ENCODE measurements at regions not wholly inside any gene's neighbourhood (a gene's known extent, or its start where the extent isn't known, plus 50 kb on each side); places are given as distances from the start of the nearest gene placed in this dataset.
"Not testable (repeated sequence)": the region's sequence is repeated elsewhere in the genome, so short reads cannot be mapped to it uniquely, and the experiment has no call there.

GRCh38 chr16:51522902-51523301, 371.8 kb upstream of the SALL1 start:
- no peaks in the 10 kb centered on the region for H3K36me3 ChIP-seq (ENCODE audit: control insufficient read depth in 2 of 2, extremely low read depth in 1 of 2, insufficient read depth in 1 of 2, low read length in 1 of 2)
- ChIA-PET CTCF (no interaction called here), POLR2A (no interaction called here)
- Mint-ChIP-seq H3K27ac (no peak overlapping the region), H3K4me3 (no peak overlapping the region), H3K27me3 (no peaks in the 10 kb centered on the region), H3K4me1 (no peaks in the 10 kb centered on the region), H3K9me3 (peaks cover 15 to 36% (median 27%) of the 10 kb centered on the region in 3 donors), H3K36me3 (no peaks in the 10 kb centered on the region)
- H3K4me1 ChIP-seq (ENCODE audit: control insufficient read depth in 1 of 2, extremely low read depth in 1 of 2, insufficient read depth in 2 of 2, low read length in 2 of 2), result no peaks in the 10 kb centered on the region
- no peak overlapping the region for H3K27ac ChIP-seq (ENCODE audit: low read length)
- no peak for ATAC-seq (replicated peaks in 1 of 4)
- H3K9me3 ChIP-seq, result no peaks in the 10 kb centered on the region
- no peaks in the 10 kb centered on the region for H3K27me3 ChIP-seq (replicated peaks in 1 of 2; ENCODE audit: control insufficient read depth in 2 of 2, extremely low read depth in 1 of 2, insufficient read depth in 2 of 2, low read length in 1 of 2)
- DNase-seq, result no peak
- H3K4me3 ChIP-seq (ENCODE audit: control insufficient read depth in 1 of 2, extremely low read depth in 1 of 2, low read length in 1 of 2), result no peak overlapping the region

- DNase-seq; H3K9me3 ChIP-seq; H3K36me3 ChIP-seq (ENCODE audit: control insufficient read depth in 2 of 2, extremely low read depth in 1 of 2, insufficient read depth in 1 of 2, low read length in 1 of 2); H3K4me1 ChIP-seq (ENCODE audit: control insufficient read depth in 1 of 2, extremely low read depth in 1 of 2, insufficient read depth in 2 of 2, low read length in 2 of 2); H3K4me3 ChIP-seq (ENCODE audit: control insufficient read depth in 1 of 2, extremely low read depth in 1 of 2, low read length in 1 of 2); ATAC-seq (replicated peaks in 1 of 4); H3K27me3 ChIP-seq (replicated peaks in 1 of 2; ENCODE audit: control insufficient read depth in 2 of 2, extremely low read depth in 1 of 2, insufficient read depth in 2 of 2, low read length in 1 of 2); H3K36me3 Mint-ChIP-seq; H3K27me3 Mint-ChIP-seq; POLR2A ChIA-PET; H3K4me1 Mint-ChIP-seq; CTCF ChIA-PET; H3K4me3 Mint-ChIP-seq; H3K27ac ChIP-seq (ENCODE audit: low read length); H3K27ac Mint-ChIP-seq: not testable (repeated sequence)
- peaks cover 17 to 18% (median 17%) of the 10 kb centered on the region in 3 donors for H3K9me3 Mint-ChIP-seq
- WGBS (ENCODE audit: insufficient coverage), result 56% methylated on average over 3 of the region's 4 CpGs
These were observed 365.9 kb upstream of the SALL1 start for GRCh38 chr16:51516960-51517359.

GRCh38 chr16:51510416-51510815, 359.3 kb upstream of the SALL1 start:
- Mint-ChIP-seq H3K36me3 (no peaks in the 10 kb centered on the region), H3K27ac (no peak overlapping the region), H3K9me3 (peaks cover 5 to 16% (median 14%) of the 10 kb centered on the region in 3 donors), H3K4me3 (no peak overlapping the region), H3K27me3 (no peaks in the 10 kb centered on the region), H3K4me1 (no peaks in the 10 kb centered on the region)
- ATAC-seq (replicated peaks in 1 of 4), result no peak
- H3K9me3 ChIP-seq, result no peaks in the 10 kb centered on the region
- no peaks in the 10 kb centered on the region for H3K27me3 ChIP-seq (replicated peaks in 1 of 2; ENCODE audit: control insufficient read depth in 2 of 2, extremely low read depth in 1 of 2, insufficient read depth in 2 of 2, low read length in 1 of 2)
- H3K27ac ChIP-seq (ENCODE audit: low read length), result no peak overlapping the region
- no peaks in the 10 kb centered on the region for H3K36me3 ChIP-seq (ENCODE audit: control insufficient read depth in 2 of 2, extremely low read depth in 1 of 2, insufficient read depth in 1 of 2, low read length in 1 of 2)
- no peak overlapping the region for H3K4me3 ChIP-seq (ENCODE audit: control insufficient read depth in 1 of 2, extremely low read depth in 1 of 2, low read length in 1 of 2)
- ChIA-PET CTCF (no interaction called here), POLR2A (no interaction called here)
- no peaks in the 10 kb centered on the region for H3K4me1 ChIP-seq (ENCODE audit: control insufficient read depth in 1 of 2, extremely low read depth in 1 of 2, insufficient read depth in 2 of 2, low read length in 2 of 2)
- WGBS (ENCODE audit: insufficient coverage), result 61% methylated on average over 2 of the region's 2 CpGs
- DNase-seq, result no peak

- WGBS (ENCODE audit: insufficient coverage), result no CpG with 5 or more reads among the region's 1 CpG
- ChIA-PET POLR2A (no interaction called here), CTCF (no interaction called here)
- Histone ChIP-seq H3K4me3 (ENCODE audit: control insufficient read depth in 1 of 2, extremely low read depth in 1 of 2, low read length in 1 of 2) (no peak overlapping the region), H3K36me3 (ENCODE audit: control insufficient read depth in 2 of 2, extremely low read depth in 1 of 2, insufficient read depth in 1 of 2, low read length in 1 of 2) (no peaks in the 10 kb centered on the region), H3K4me1 (ENCODE audit: control insufficient read depth in 1 of 2, extremely low read depth in 1 of 2, insufficient read depth in 2 of 2, low read length in 2 of 2) (no peaks in the 10 kb centered on the region), H3K27me3 (replicated peaks in 1 of 2; ENCODE audit: control insufficient read depth in 2 of 2, extremely low read depth in 1 of 2, insufficient read depth in 2 of 2, low read length in 1 of 2) (no peaks in the 10 kb centered on the region), H3K27ac (ENCODE audit: low read length) (no peak overlapping the region), H3K9me3 (no peaks in the 10 kb centered on the region)
- no peak for DNase-seq
- Mint-ChIP-seq H3K4me1 (no peaks in the 10 kb centered on the region), H3K4me3 (no peak overlapping the region), H3K9me3 (peaks cover 5 to 17% (median 14%) of the 10 kb centered on the region in 3 donors), H3K27ac (no peak overlapping the region), H3K27me3 (no peaks in the 10 kb centered on the region), H3K36me3 (no peaks in the 10 kb centered on the region)
- no peak for ATAC-seq (replicated peaks in 1 of 4)
These were observed 358.3 kb upstream of the SALL1 start for GRCh38 chr16:51509336-51509735.

- H3K27ac Mint-ChIP-seq, result no peak overlapping the region
- CTCF ChIA-PET, result no interaction called here
- H3K36me3 Mint-ChIP-seq, result no peaks in the 10 kb centered on the region
- POLR2A ChIA-PET, result no interaction called here
- Histone ChIP-seq H3K27me3 (replicated peaks in 1 of 2; ENCODE audit: control insufficient read depth in 2 of 2, extremely low read depth in 1 of 2, insufficient read depth in 2 of 2, low read length in 1 of 2) (no peaks in the 10 kb centered on the region), H3K4me1 (ENCODE audit: control insufficient read depth in 1 of 2, extremely low read depth in 1 of 2, insufficient read depth in 2 of 2, low read length in 2 of 2) (no peaks in the 10 kb centered on the region), H3K36me3 (ENCODE audit: control insufficient read depth in 2 of 2, extremely low read depth in 1 of 2, insufficient read depth in 1 of 2, low read length in 1 of 2) (no peaks in the 10 kb centered on the region), H3K9me3 (no peaks in the 10 kb centered on the region), H3K4me3 (ENCODE audit: control insufficient read depth in 1 of 2, extremely low read depth in 1 of 2, low read length in 1 of 2) (no peak overlapping the region), H3K27ac (ENCODE audit: low read length) (no peak overlapping the region)
- WGBS (ENCODE audit: insufficient coverage), result 60% methylated on average over 1 of the region's 4 CpGs
- no peak overlapping the region for H3K4me3 Mint-ChIP-seq
- H3K27me3 Mint-ChIP-seq, result no peaks in the 10 kb centered on the region
- no peaks in the 10 kb centered on the region for H3K4me1 Mint-ChIP-seq
- H3K9me3 Mint-ChIP-seq, result peaks cover under 1 to 19% (median 14%) of the 10 kb centered on the region in 3 donors
- no peak for DNase-seq
- no peak for ATAC-seq (replicated peaks in 1 of 4)
These were observed 357.6 kb upstream of the SALL1 start for GRCh38 chr16:51508490-51509212.

GRCh38 chr16:51507286-51507685, 356.2 kb upstream of the SALL1 start:
- no peak overlapping the region for H3K27ac ChIP-seq (ENCODE audit: low read length)
- DNase-seq, result no peak
- H3K27ac Mint-ChIP-seq, result no peak overlapping the region
- no peaks in the 10 kb centered on the region for H3K27me3 Mint-ChIP-seq
- no peak overlapping the region for H3K4me3 ChIP-seq (ENCODE audit: control insufficient read depth in 1 of 2, extremely low read depth in 1 of 2, low read length in 1 of 2)
- ATAC-seq (replicated peaks in 1 of 4), result no peak
- H3K4me1 Mint-ChIP-seq, result no peaks in the 10 kb centered on the region
- no peaks in the 10 kb centered on the region for H3K36me3 ChIP-seq (ENCODE audit: control insufficient read depth in 2 of 2, extremely low read depth in 1 of 2, insufficient read depth in 1 of 2, low read length in 1 of 2)
- WGBS (ENCODE audit: insufficient coverage), result 60% methylated on average over 1 of the region's 4 CpGs
- CTCF ChIA-PET, result no interaction called here
- H3K9me3 Mint-ChIP-seq, result peaks cover 5 to 23% (median 9%) of the 10 kb centered on the region in 3 donors
- POLR2A ChIA-PET, result no interaction called here
- no peaks in the 10 kb centered on the region for H3K27me3 ChIP-seq (replicated peaks in 1 of 2; ENCODE audit: control insufficient read depth in 2 of 2, extremely low read depth in 1 of 2, insufficient read depth in 2 of 2, low read length in 1 of 2)
- H3K4me3 Mint-ChIP-seq, result no peak overlapping the region
- H3K9me3 ChIP-seq, result no peaks in the 10 kb centered on the region
- no peaks in the 10 kb centered on the region for H3K36me3 Mint-ChIP-seq
- H3K4me1 ChIP-seq (ENCODE audit: control insufficient read depth in 1 of 2, extremely low read depth in 1 of 2, insufficient read depth in 2 of 2, low read length in 2 of 2), result no peaks in the 10 kb centered on the region

- H3K27me3 ChIP-seq (replicated peaks in 1 of 2; ENCODE audit: control insufficient read depth in 2 of 2, extremely low read depth in 1 of 2, insufficient read depth in 2 of 2, low read length in 1 of 2), result no peaks in the 10 kb centered on the region
- H3K36me3 Mint-ChIP-seq, result no peaks in the 10 kb centered on the region
- H3K27me3 Mint-ChIP-seq, result no peaks in the 10 kb centered on the region
- H3K27ac ChIP-seq (ENCODE audit: low read length), result no peak overlapping the region
- no peaks in the 10 kb centered on the region for H3K4me1 Mint-ChIP-seq
- 100% methylated on average over 1 of the region's 1 CpG for whole genome bisulfite sequencing (ENCODE audit: insufficient coverage)
- peaks cover 6 to 23% (median 21%) of the 10 kb centered on the region in 3 donors for H3K9me3 Mint-ChIP-seq
- ChIA-PET POLR2A (no interaction called here), CTCF (no interaction called here)
- DNase-seq, result no peak
- H3K4me1 ChIP-seq (ENCODE audit: control insufficient read depth in 1 of 2, extremely low read depth in 1 of 2, insufficient read depth in 2 of 2, low read length in 2 of 2), result no peaks in the 10 kb centered on the region
- no peak overlapping the region for H3K4me3 ChIP-seq (ENCODE audit: control insufficient read depth in 1 of 2, extremely low read depth in 1 of 2, low read length in 1 of 2)
- H3K4me3 Mint-ChIP-seq, result no peak overlapping the region
- ATAC-seq (replicated peaks in 1 of 4), result no peak
- no peak overlapping the region for H3K27ac Mint-ChIP-seq
- no peaks in the 10 kb centered on the region for H3K9me3 ChIP-seq
- H3K36me3 ChIP-seq (ENCODE audit: control insufficient read depth in 2 of 2, extremely low read depth in 1 of 2, insufficient read depth in 1 of 2, low read length in 1 of 2), result no peaks in the 10 kb centered on the region
These were observed 349.2 kb upstream of the SALL1 start for GRCh38 chr16:51500306-51500705.
